ENCODE measurements at regions not wholly inside any gene's neighbourhood (a gene's known extent, or its start where the extent isn't known, plus 50 kb on each side); places are given as distances from the start of the nearest gene placed in this dataset.

- TF ChIP-seq POLR2A (IDR thresholded peaks at IDR 0.05; ENCODE audit: low read length) (no peak), GATA1 (IDR thresholded peaks at IDR 0.05; ENCODE audit: low read depth, low read length) (no peak)
Measured at GRCh38 chr2:228542277-228542676, 360.8 kb upstream of the SPHKAP start.
